ENCODE measurements at regions not wholly inside any gene's neighbourhood (a gene's known extent, or its start where the extent isn't known, plus 50 kb on each side); places are given as distances from the start of the nearest gene placed in this dataset.

DNA sequence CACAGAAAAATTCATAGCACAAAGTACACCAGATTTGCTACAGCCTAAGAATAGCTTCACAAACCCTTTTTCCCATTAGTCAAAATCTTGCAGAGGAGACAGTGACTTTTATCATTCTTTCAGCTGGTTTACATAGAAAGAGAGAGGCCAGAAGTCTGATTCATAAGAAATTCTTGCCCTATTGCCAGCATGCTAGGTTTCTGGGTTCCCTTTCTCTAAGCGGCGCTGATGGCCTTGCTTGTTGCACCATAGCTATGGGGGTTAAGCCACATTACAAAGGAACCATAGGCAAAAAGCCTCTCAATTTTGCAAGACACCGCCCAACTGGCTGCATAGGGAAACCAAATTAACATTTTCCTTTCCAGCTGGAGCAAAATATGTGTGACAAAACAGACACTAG, 87.4 kb downstream of the ZNF467 start:
- Histone ChIP-seq H3K27me3 (ENCODE audit: insufficient read depth, poor library complexity, severe bottlenecking) (no peaks in the 10 kb centered on the region), H3K27ac (replicated peaks) (peak overlapping the region; percentile 82), H3K4me3 (replicated peaks; ENCODE audit: insufficient read depth, low read length) (no peak overlapping the region)
- no peak for TF ChIP-seq POLR2AphosphoS5 (IDR thresholded peaks at IDR 0.05; ENCODE audit: low read depth)
- TF ChIP-seq SPI1 (IDR thresholded peaks at IDR 0.05; ENCODE audit: borderline replicate concordance, low read depth) = peak; percentile 55; the same call in 1 of the 2 replicates
- DNase-seq (ENCODE audit: low read depth in 1 of 2, low spot score in 1 of 2) = peak; percentile 64 to 93

DNA sequence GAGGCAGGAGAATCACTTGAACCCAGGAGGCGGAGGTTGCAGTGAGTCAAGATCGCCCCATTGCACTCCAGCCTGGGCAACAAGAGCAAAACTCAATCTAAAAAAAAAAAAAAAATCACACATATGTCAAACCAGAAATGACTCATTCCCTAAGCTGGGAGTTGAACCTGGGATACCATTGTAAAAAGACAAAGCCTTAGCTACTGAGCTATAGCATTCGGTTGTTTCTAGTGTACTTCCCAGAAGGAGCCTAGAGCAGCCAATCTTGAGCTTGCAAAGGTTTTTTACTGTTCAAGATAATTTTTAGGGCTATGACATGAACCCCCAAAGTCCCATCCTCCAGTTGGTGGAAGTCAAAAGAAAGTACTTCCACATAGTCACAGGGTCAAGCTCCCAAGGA, 87.9 kb downstream of the ZNF467 start:
- Histone ChIP-seq H3K27ac (replicated peaks) (peak overlapping the region; percentile 82), H3K4me3 (replicated peaks; ENCODE audit: insufficient read depth, low read length) (no peak overlapping the region), H3K27me3 (ENCODE audit: insufficient read depth, poor library complexity, severe bottlenecking) (no peaks in the 10 kb centered on the region)
- no peak for DNase-seq (ENCODE audit: low read depth in 1 of 2, low spot score in 1 of 2)
- TF ChIP-seq SPI1 (IDR thresholded peaks at IDR 0.05; ENCODE audit: borderline replicate concordance, low read depth) (no peak), GABPA (IDR thresholded peaks at IDR 0.05; ENCODE audit: low read depth) (no peak), POLR2AphosphoS5 (IDR thresholded peaks at IDR 0.05; ENCODE audit: low read depth) (no peak)
- TF ChIP-seq, protein P1, sequence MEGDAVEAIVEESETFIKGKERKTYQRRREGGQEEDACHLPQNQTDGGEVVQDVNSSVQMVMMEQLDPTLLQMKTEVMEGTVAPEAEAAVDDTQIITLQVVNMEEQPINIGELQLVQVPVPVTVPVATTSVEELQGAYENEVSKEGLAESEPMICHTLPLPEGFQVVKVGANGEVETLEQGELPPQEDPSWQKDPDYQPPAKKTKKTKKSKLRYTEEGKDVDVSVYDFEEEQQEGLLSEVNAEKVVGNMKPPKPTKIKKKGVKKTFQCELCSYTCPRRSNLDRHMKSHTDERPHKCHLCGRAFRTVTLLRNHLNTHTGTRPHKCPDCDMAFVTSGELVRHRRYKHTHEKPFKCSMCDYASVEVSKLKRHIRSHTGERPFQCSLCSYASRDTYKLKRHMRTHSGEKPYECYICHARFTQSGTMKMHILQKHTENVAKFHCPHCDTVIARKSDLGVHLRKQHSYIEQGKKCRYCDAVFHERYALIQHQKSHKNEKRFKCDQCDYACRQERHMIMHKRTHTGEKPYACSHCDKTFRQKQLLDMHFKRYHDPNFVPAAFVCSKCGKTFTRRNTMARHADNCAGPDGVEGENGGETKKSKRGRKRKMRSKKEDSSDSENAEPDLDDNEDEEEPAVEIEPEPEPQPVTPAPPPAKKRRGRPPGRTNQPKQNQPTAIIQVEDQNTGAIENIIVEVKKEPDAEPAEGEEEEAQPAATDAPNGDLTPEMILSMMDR (IDR thresholded peaks at IDR 0.05; ENCODE audit: insufficient read depth, low read length) = no peak
- TF ChIP-seq, protein P2, sequence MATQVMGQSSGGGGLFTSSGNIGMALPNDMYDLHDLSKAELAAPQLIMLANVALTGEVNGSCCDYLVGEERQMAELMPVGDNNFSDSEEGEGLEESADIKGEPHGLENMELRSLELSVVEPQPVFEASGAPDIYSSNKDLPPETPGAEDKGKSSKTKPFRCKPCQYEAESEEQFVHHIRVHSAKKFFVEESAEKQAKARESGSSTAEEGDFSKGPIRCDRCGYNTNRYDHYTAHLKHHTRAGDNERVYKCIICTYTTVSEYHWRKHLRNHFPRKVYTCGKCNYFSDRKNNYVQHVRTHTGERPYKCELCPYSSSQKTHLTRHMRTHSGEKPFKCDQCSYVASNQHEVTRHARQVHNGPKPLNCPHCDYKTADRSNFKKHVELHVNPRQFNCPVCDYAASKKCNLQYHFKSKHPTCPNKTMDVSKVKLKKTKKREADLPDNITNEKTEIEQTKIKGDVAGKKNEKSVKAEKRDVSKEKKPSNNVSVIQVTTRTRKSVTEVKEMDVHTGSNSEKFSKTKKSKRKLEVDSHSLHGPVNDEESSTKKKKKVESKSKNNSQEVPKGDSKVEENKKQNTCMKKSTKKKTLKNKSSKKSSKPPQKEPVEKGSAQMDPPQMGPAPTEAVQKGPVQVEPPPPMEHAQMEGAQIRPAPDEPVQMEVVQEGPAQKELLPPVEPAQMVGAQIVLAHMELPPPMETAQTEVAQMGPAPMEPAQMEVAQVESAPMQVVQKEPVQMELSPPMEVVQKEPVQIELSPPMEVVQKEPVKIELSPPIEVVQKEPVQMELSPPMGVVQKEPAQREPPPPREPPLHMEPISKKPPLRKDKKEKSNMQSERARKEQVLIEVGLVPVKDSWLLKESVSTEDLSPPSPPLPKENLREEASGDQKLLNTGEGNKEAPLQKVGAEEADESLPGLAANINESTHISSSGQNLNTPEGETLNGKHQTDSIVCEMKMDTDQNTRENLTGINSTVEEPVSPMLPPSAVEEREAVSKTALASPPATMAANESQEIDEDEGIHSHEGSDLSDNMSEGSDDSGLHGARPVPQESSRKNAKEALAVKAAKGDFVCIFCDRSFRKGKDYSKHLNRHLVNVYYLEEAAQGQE (IDR thresholded peaks at IDR 0.05; ENCODE audit: insufficient replicate concordance, low read depth) = no peak

DNA sequence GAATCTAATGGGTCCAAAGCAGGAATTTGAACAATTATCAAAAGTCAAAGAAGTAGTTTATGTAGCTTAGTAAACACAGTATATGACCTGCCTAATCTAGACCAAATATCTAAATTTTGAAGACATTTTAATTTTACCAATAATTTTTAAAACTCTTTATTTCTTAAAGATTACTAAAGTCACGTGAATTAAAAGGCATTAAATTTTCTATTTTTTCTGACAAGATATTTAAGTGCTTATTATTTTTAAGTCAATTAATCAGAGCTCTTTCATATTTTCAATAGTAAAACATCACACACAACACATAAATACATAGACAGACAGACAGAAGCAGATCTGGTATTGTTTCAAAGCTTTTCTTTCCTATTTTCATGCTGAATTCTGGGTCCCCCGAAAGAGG, 89.5 kb downstream of the ZNF467 start:
- TF ChIP-seq POLR2AphosphoS5 (IDR thresholded peaks at IDR 0.05; ENCODE audit: low read depth) (no peak), SPI1 (IDR thresholded peaks at IDR 0.05; ENCODE audit: borderline replicate concordance, low read depth) (no peak; the same call in 1 of the 2 replicates), GABPA (IDR thresholded peaks at IDR 0.05; ENCODE audit: low read depth) (no peak)
- TF ChIP-seq, protein P1 (IDR thresholded peaks at IDR 0.05; ENCODE audit: insufficient read depth, low read length) = no peak
- TF ChIP-seq, protein P2 (IDR thresholded peaks at IDR 0.05; ENCODE audit: insufficient replicate concordance, low read depth) = no peak
- no peak for DNase-seq (ENCODE audit: low read depth in 1 of 2, low spot score in 1 of 2)

DNA sequence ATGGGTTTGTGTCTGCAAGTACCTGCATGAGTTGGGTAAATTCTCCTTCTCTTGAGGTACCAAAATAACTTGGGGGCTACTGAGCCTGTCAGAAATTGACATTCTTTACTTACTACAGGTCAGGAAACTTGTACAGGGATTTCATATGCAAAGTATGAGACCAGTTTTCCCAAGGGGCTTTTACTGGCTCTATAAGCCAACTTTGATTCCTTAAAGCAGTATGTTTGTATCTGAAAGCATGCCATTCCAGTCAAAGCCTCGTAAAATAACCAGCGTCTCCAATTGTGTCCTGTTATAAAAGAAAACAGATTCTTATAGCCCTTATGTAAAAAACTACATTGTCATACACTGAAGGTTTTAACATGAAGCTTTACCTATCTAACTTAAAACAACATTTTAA, 90.2 kb downstream of the ZNF467 start:
- Histone ChIP-seq H3K27ac (replicated peaks) (no peak overlapping the region), H3K4me3 (replicated peaks; ENCODE audit: insufficient read depth, low read length) (no peak overlapping the region), H3K27me3 (ENCODE audit: insufficient read depth, poor library complexity, severe bottlenecking) (no peaks in the 10 kb centered on the region)
- TF ChIP-seq, protein P1 (IDR thresholded peaks at IDR 0.05; ENCODE audit: insufficient read depth, low read length) = no peak
- TF ChIP-seq, protein P2 (IDR thresholded peaks at IDR 0.05; ENCODE audit: insufficient replicate concordance, low read depth) = no peak
- TF ChIP-seq SPI1 (IDR thresholded peaks at IDR 0.05; ENCODE audit: borderline replicate concordance, low read depth) (no peak), GABPA (IDR thresholded peaks at IDR 0.05; ENCODE audit: low read depth) (no peak), POLR2AphosphoS5 (IDR thresholded peaks at IDR 0.05; ENCODE audit: low read depth) (no peak)
- DNase-seq (ENCODE audit: low read depth in 1 of 2, low spot score in 1 of 2) = no peak

More for the DNA sequence above, 89.5 kb downstream of the ZNF467 start:
- no peak overlapping the region for H3K27ac ChIP-seq (replicated peaks)
- H3K27me3 ChIP-seq (ENCODE audit: insufficient read depth, poor library complexity, severe bottlenecking) = no peaks in the 10 kb centered on the region
- H3K4me3 ChIP-seq (replicated peaks; ENCODE audit: insufficient read depth, low read length) = no peak overlapping the region
